DND-41 (cell line): ENCODE measurements at regions not wholly inside any gene's neighbourhood (a gene's known extent, or its start where the extent isn't known, plus 50 kb on each side); places are given as distances from the start of the nearest gene placed in this dataset.

ENCODE experiments used
- ATAC-seq: fragments of 200-7000 bp; cut with Tn5 transposase; 3 replicates; pipeline ENCODE4 v1.9.1; 2021; ENCODE audit warnings: low read depth; ENCODE audit not compliant: insufficient read depth
- DNase-seq: peaks from one replicate; pipeline ENCODE4 v3.0.0-alpha.2; 2020
- H2AFZ ChIP-seq: 2 replicates; pipeline ENCODE4 v1.6.0; 2012; ENCODE audit warnings: low read depth, low read length
- H3K27ac ChIP-seq: 2 replicates; pipeline ENCODE4 v1.5.1; 2012; ENCODE audit warnings: low read length, inconsistent platforms
- H3K27me3 ChIP-seq: fragments of 200-600 bp; sonication (generic); 2 replicates; pipeline ENCODE4 v1.6.0; 2012; ENCODE audit warnings: low read length, mild to moderate bottlenecking, inconsistent platforms; ENCODE audit not compliant: insufficient read depth, poor library complexity
- H3K36me3 ChIP-seq: 2 replicates; pipeline ENCODE4 v1.5.1; 2012; ENCODE audit warnings: low read length, inconsistent platforms; ENCODE audit not compliant: insufficient read depth
- H3K4me1 ChIP-seq: 2 replicates; pipeline ENCODE4 v1.5.1; 2012; ENCODE audit warnings: mild to moderate bottlenecking, low read length; ENCODE audit not compliant: insufficient read depth
- H3K4me2 ChIP-seq: 2 replicates; pipeline ENCODE4 v1.6.0; 2012; ENCODE audit warnings: mild to moderate bottlenecking, moderate library complexity, low read length, inconsistent platforms; ENCODE audit not compliant: insufficient read depth
- H3K4me3 ChIP-seq, 2 experiments: fragments of 200-600 bp in 1 of 2; shearing (Covaris generic) in 1 of 2; 2 replicates each; pipeline ENCODE4 v1.5.1; 2012 to 2016; ENCODE audit warnings: inconsistent platforms in 2 of 2, low read length in 2 of 2, mild to moderate bottlenecking in 2 of 2, low read depth in 1 of 2, moderate library complexity in 1 of 2
- H3K79me2 ChIP-seq: 2 replicates; pipeline ENCODE4 v1.6.0; 2012; ENCODE audit warnings: low read length, inconsistent platforms; ENCODE audit not compliant: insufficient read depth
- H3K9ac ChIP-seq: 2 replicates; pipeline ENCODE4 v1.6.0; 2012; ENCODE audit warnings: low read depth, mild to moderate bottlenecking, inconsistent platforms, low read length, moderate library complexity
- H3K9me3 ChIP-seq: 2 replicates; pipeline ENCODE4 v1.5.1; 2012; ENCODE audit warnings: low read length, moderate library complexity, mild to moderate bottlenecking, inconsistent platforms; ENCODE audit not compliant: insufficient read depth, severe bottlenecking
- H4K20me1 ChIP-seq: 2 replicates; pipeline ENCODE4 v1.6.0; 2012; ENCODE audit warnings: low read length; ENCODE audit not compliant: insufficient read depth
- CTCF ChIP-seq: IDR thresholded peaks from 2 replicates; pipeline ENCODE4 v1.5.1; 2012; ENCODE audit warnings: borderline replicate concordance, low read length, moderate library complexity, mild to moderate bottlenecking; ENCODE audit not compliant: poor library complexity, severe bottlenecking; ENCODE audit errors: extremely low read depth
- EZH2 ChIP-seq: IDR thresholded peaks from 3 replicates; pipeline ENCODE4 v1.6.1; 2012; ENCODE audit warnings: borderline replicate concordance, low read depth, mild to moderate bottlenecking, moderate library complexity, low read length, inconsistent platforms; ENCODE audit not compliant: severe bottlenecking

GRCh38 chr16:66014221-66014620 lies 352.3 kb upstream of the CDH5 start:
- no peak overlapping the region for H3K4me3 ChIP-seq
- no peaks in the 10 kb centered on the region for H3K79me2 ChIP-seq
- DNase-seq (no peak), ATAC-seq (no peak)
- no peaks in the 10 kb centered on the region for H4K20me1 ChIP-seq
- H3K9me3 ChIP-seq = no peaks in the 10 kb centered on the region
- H3K9ac ChIP-seq = no peak overlapping the region
- H3K36me3 ChIP-seq = no peaks in the 10 kb centered on the region
- H3K4me2 ChIP-seq = no peak overlapping the region
- H3K27me3 ChIP-seq = no peaks in the 10 kb centered on the region
- no peak overlapping the region for H2AFZ ChIP-seq
- no peaks in the 10 kb centered on the region for H3K4me1 ChIP-seq
- no peak overlapping the region for H3K27ac ChIP-seq
- no peak for TF ChIP-seq CTCF
- no peak for TF ChIP-seq EZH2

GRCh38 chr16:66013486-66013885 lies 353.0 kb upstream of the CDH5 start:
- ATAC-seq (no peak), DNase-seq (no peak)
- no peaks in the 10 kb centered on the region for H3K36me3 ChIP-seq
- no peaks in the 10 kb centered on the region for H3K4me1 ChIP-seq
- no peak overlapping the region for H3K9ac ChIP-seq
- no peak overlapping the region for H3K4me2 ChIP-seq
- H3K79me2 ChIP-seq = no peaks in the 10 kb centered on the region
- H3K27ac ChIP-seq = no peak overlapping the region
- no peak overlapping the region for H3K4me3 ChIP-seq
- no peaks in the 10 kb centered on the region for H4K20me1 ChIP-seq
- no peaks in the 10 kb centered on the region for H3K27me3 ChIP-seq
- no peak for TF ChIP-seq EZH2
- TF ChIP-seq CTCF = no peak
- H2AFZ ChIP-seq = no peak overlapping the region
- no peaks in the 10 kb centered on the region for H3K9me3 ChIP-seq

- Histone ChIP-seq H3K4me3 (no peak overlapping the region), H3K4me2 (no peak overlapping the region), H3K4me1 (no peaks in the 10 kb centered on the region), H3K9me3 (no peaks in the 10 kb centered on the region), H4K20me1 (no peaks in the 10 kb centered on the region; the same call in 1 of the 2 replicates), H3K27me3 (no peaks in the 10 kb centered on the region), H3K36me3 (no peaks in the 10 kb centered on the region), H3K27ac (no peak overlapping the region), H2AFZ (no peak overlapping the region), H3K9ac (no peak overlapping the region), H3K79me2 (no peaks in the 10 kb centered on the region)
- no peak for DNase-seq
- ATAC-seq = no peak
- no peak for TF ChIP-seq CTCF
- TF ChIP-seq EZH2 = no peak
These were observed 358.4 kb upstream of the CDH5 start for GRCh38 chr16:66008136-66008535.

DNA sequence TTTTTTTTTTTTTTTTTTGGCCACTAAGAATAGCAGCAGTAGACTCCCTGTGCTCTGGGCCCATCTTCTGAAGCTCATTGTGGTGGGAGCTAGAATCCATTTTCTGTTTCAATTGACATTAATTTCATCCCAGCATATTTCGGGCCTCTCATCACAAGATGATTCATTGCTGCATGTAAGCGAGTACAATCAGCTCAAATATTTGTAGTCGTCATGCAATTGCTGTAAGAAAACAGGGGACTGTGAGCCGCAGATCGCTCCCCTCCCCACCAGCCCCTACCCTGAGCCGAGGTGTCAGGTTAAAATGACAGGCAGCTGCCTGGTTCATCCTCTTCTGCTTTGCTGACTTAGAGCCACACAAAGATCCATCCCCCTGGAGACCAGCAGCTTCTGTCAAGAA lies 358.8 kb upstream of the CDH5 start:
- TF ChIP-seq CTCF = no peak
- TF ChIP-seq EZH2 = no peak
- Histone ChIP-seq H2AFZ (no peak overlapping the region), H3K9me3 (no peaks in the 10 kb centered on the region), H3K4me2 (no peak overlapping the region), H4K20me1 (no peaks in the 10 kb centered on the region; the same call in 1 of the 2 replicates), H3K27ac (no peak overlapping the region), H3K4me3 (no peak overlapping the region), H3K36me3 (no peaks in the 10 kb centered on the region), H3K4me1 (no peaks in the 10 kb centered on the region), H3K79me2 (no peaks in the 10 kb centered on the region), H3K27me3 (no peaks in the 10 kb centered on the region), H3K9ac (no peak overlapping the region)
- ATAC-seq (no peak), DNase-seq (no peak)
